Neuronal stem cell (in vitro differentiated cells): ENCODE measurements at regions not wholly inside any gene's neighbourhood (a gene's known extent, or its start where the extent isn't known, plus 50 kb on each side); places are given as distances from the start of the nearest gene placed in this dataset.
A peak's percentile ranks its signal among the peaks of the same experiment; 100 is the strongest.

ENCODE experiments used
- DNase-seq: peaks from one replicate; pipeline ENCODE4 v3.0.0-alpha.2; 2013; ENCODE audit warnings: low spot score
- H2AFZ ChIP-seq: one replicate; pipeline ENCODE4 v1.6.1; 2013; ENCODE audit warnings: mild to moderate bottlenecking, low read length, inconsistent platforms
- H2AK5ac ChIP-seq: 2 replicates; pipeline ENCODE4 v1.6.1; 2013; ENCODE audit warnings: low read depth, mild to moderate bottlenecking, inconsistent platforms, low read length, moderate library complexity, mixed read lengths
- H2BK120ac ChIP-seq: 2 replicates; pipeline ENCODE4 v1.6.1; 2013; ENCODE audit warnings: low read depth, mild to moderate bottlenecking, inconsistent platforms, low read length, moderate library complexity, mixed read lengths
- H2BK12ac ChIP-seq: one replicate; pipeline ENCODE4 v1.6.1; 2013; ENCODE audit warnings: low read length, inconsistent platforms
- H2BK15ac ChIP-seq: 2 replicates; pipeline ENCODE4 v1.6.1; 2013; ENCODE audit warnings: mild to moderate bottlenecking, low read length, inconsistent platforms, mixed read lengths
- H2BK5ac ChIP-seq: one replicate; pipeline ENCODE4 v1.6.1; 2013; ENCODE audit warnings: inconsistent platforms, mild to moderate bottlenecking, low read length, moderate library complexity
- H3K14ac ChIP-seq: one replicate; pipeline ENCODE4 v1.6.1; 2013; ENCODE audit warnings: low read length, inconsistent platforms
- H3K18ac ChIP-seq: 2 replicates; pipeline ENCODE4 v1.6.1; 2013; ENCODE audit warnings: low read length, inconsistent platforms
- H3K23ac ChIP-seq: 2 replicates; pipeline ENCODE4 v1.6.1; 2013; ENCODE audit warnings: low read depth, mild to moderate bottlenecking, mixed read lengths, low read length, inconsistent platforms; ENCODE audit not compliant: poor library complexity
- H3K27ac ChIP-seq: replicated peaks from 3 replicates; pipeline ENCODE4 v1.5.1; 2013; ENCODE audit warnings: low read length, inconsistent platforms
- H3K27me3 ChIP-seq, 3 experiments: 2 replicates each; pipeline ENCODE4 v1.6.1; 2013; ENCODE audit warnings: low read length in 3 of 3, mild to moderate bottlenecking in 2 of 3, inconsistent platforms in 1 of 3, low read depth in 1 of 3, mixed read lengths in 1 of 3, moderate library complexity in 1 of 3; ENCODE audit not compliant: control insufficient read depth in 3 of 3, insufficient read depth in 3 of 3
- H3K36me3 ChIP-seq, 2 donors: replicated peaks in 1 of 2; 2 replicates each; pipeline ENCODE4 v1.6.1; 2013; ENCODE audit warnings: low read length in 2 of 2; ENCODE audit not compliant: control insufficient read depth in 2 of 2, insufficient read depth in 2 of 2
- H3K4ac ChIP-seq: 2 replicates; pipeline ENCODE4 v1.6.1; 2013; ENCODE audit warnings: inconsistent platforms, mild to moderate bottlenecking, low read length, moderate library complexity
- H3K4me1 ChIP-seq, 2 donors: 1 replicate in 1 of 2; 2 replicates in 1 of 2; pipeline ENCODE4 v1.6.1; 2013; ENCODE audit warnings: low read length in 2 of 2, low read depth in 1 of 2; ENCODE audit not compliant: control insufficient read depth in 2 of 2, insufficient read depth in 1 of 2
- H3K4me2 ChIP-seq: one replicate; pipeline ENCODE4 v1.6.1; 2013; ENCODE audit warnings: mild to moderate bottlenecking, low read length, inconsistent platforms; ENCODE audit not compliant: insufficient read depth, poor library complexity, severe bottlenecking
- H3K4me3 ChIP-seq, 2 donors: 2 replicates each; pipeline ENCODE4 v1.5.1; 2013; ENCODE audit warnings: low read length in 2 of 2, mild to moderate bottlenecking in 2 of 2, inconsistent platforms in 1 of 2, moderate library complexity in 1 of 2
- H3K79me1 ChIP-seq: one replicate; pipeline ENCODE4 v1.6.1; 2013; ENCODE audit warnings: low read depth, mild to moderate bottlenecking, inconsistent platforms, low read length, moderate library complexity
- H3K9ac ChIP-seq: one replicate; pipeline ENCODE4 v1.6.1; 2013; ENCODE audit warnings: mild to moderate bottlenecking, low read depth, low read length, inconsistent platforms; ENCODE audit not compliant: poor library complexity
- H3K9me3 ChIP-seq, 2 donors: replicated peaks in 1 of 2; 2 replicates each; pipeline versions ENCODE3 to v1.6.1; 2013; ENCODE audit warnings: low read length in 2 of 2, mild to moderate bottlenecking in 2 of 2, inconsistent platforms in 1 of 2, low read depth in 1 of 2, mixed read lengths in 1 of 2, moderate library complexity in 1 of 2; ENCODE audit not compliant: control insufficient read depth in 2 of 2, insufficient read depth in 1 of 2
- H4K8ac ChIP-seq: one replicate; pipeline ENCODE4 v1.6.1; 2013; ENCODE audit warnings: low read depth, mild to moderate bottlenecking, inconsistent platforms, low read length, moderate library complexity
- H4K91ac ChIP-seq: one replicate; pipeline ENCODE4 v1.6.1; 2013; ENCODE audit warnings: low read length, low read depth, mild to moderate bottlenecking, inconsistent platforms; ENCODE audit not compliant: poor library complexity
- WGBS, 2 donors: extraction: QIAGEN DNeasy Blood & Tissue Kit; methylation state at CpG; one replicate each; pipeline ENCODE4 v1.1.7; 2013; ENCODE audit warnings: missing lambda C conversion rate in 2 of 2, mixed read lengths in 1 of 2; ENCODE audit not compliant: insufficient read length in 2 of 2, insufficient replicate concordance in 1 of 2; ENCODE audit errors: extremely low coverage in 2 of 2; 5-methylcytosine and 5-hydroxymethylcytosine counted together

DNA sequence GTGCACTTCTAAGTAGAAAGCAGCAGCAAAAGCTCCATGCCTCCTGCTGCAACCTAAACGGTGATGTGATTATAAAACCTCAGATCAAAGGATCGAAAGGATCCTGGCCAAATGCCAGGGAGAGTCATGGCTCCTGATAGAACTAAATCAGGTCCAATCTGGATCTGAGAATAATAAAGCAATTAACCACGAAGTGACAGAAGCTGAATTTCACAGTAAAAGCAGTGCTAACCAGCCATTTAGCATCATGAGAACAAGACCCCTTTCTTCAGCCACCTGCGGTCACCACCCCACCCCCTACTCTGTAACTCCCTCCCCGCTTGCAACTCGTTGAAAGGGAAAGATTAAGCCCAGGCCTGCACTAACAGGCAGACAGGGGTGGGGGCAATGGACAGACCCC is 748.7 kb downstream of the BCL11A start:
- Histone ChIP-seq H2BK120ac (no peak overlapping the region), H3K4me2 (no peak overlapping the region), H4K91ac (no peak overlapping the region), H3K18ac (no peak overlapping the region), H3K23ac (no peak overlapping the region), H3K14ac (no peak overlapping the region), H3K9me3 (no peaks in the 10 kb centered on the region), H2BK12ac (no peak overlapping the region), H3K9ac (no peak overlapping the region), H3K27me3 (no peaks in the 10 kb centered on the region), H2BK5ac (no peak overlapping the region), H3K4ac (no peak overlapping the region), H3K27ac (peak overlapping the region; percentile 47), H2AK5ac (no peak overlapping the region), H2BK15ac (no peak overlapping the region), H3K4me3 (no peak overlapping the region), H3K36me3 (no peaks in the 10 kb centered on the region), H2AFZ (no peak overlapping the region), H4K8ac (no peak overlapping the region), H3K4me1 (peaks cover 0 to 11% of the 10 kb centered on the region in 2 donors), H3K79me1 (no peaks in the 10 kb centered on the region)
- DNase-seq, result peak; percentile 18
- no CpG with 5 or more reads among the region's 6 CpGs for WGBS, 2 donors

DNA sequence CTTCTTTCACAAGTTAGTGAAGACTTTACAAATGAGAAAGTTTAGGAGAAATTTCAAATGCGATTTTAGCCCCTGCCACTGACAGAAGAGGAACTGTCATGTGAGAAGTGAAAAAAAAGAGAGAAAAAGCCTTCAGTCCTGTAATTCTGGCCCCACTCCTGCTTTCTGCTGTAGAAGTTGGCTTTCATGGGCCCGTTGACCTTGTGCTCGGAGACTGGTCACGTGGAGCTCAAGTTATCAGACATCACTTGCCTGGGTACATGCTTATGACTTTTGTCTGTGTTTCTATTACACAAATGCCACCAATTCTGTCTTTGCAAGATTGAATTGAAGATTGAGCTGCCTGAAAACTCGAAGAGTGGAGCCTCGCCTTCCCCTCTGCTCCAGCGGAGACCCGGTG is 749.9 kb downstream of the BCL11A start:
- H3K36me3 ChIP-seq, result no peaks in the 10 kb centered on the region
- H2AK5ac ChIP-seq, result no peak overlapping the region
- H3K4me2 ChIP-seq, result no peak overlapping the region
- H3K4me3 ChIP-seq, result no peak overlapping the region
- H2BK120ac ChIP-seq, result no peak overlapping the region
- H2BK5ac ChIP-seq, result no peak overlapping the region
- H4K91ac ChIP-seq, result no peak overlapping the region
- H3K27ac ChIP-seq, result no peak overlapping the region
- peaks cover 0 to 11% of the 10 kb centered on the region in 2 donors for H3K4me1 ChIP-seq
- H2BK12ac ChIP-seq, result no peak overlapping the region
- H2AFZ ChIP-seq, result no peak overlapping the region
- H3K79me1 ChIP-seq, result no peaks in the 10 kb centered on the region
- H2BK15ac ChIP-seq, result no peak overlapping the region
- H4K8ac ChIP-seq, result no peak overlapping the region
- no peak overlapping the region for H3K18ac ChIP-seq
- no peak for DNase-seq
- H3K14ac ChIP-seq, result no peak overlapping the region
- no peak overlapping the region for H3K23ac ChIP-seq
- H3K9me3 ChIP-seq, result no peaks in the 10 kb centered on the region
- no CpG with 5 or more reads among the region's 8 CpGs for WGBS, 2 donors
- H3K4ac ChIP-seq, result no peak overlapping the region
- no peak overlapping the region for H3K9ac ChIP-seq
- no peaks in the 10 kb centered on the region for H3K27me3 ChIP-seq

GRCh38 chr2:59798687-59799232 is 754.7 kb downstream of the BCL11A start:
- H2BK12ac ChIP-seq, result no peak overlapping the region
- H2BK120ac ChIP-seq, result no peak overlapping the region
- no peaks in the 10 kb centered on the region for H3K4me1 ChIP-seq
- no peak overlapping the region for H2BK5ac ChIP-seq
- no peak overlapping the region for H2AFZ ChIP-seq
- no peak overlapping the region for H3K27ac ChIP-seq
- no peak for DNase-seq
- no peak overlapping the region for H3K23ac ChIP-seq
- no CpG with 5 or more reads among the region's 9 CpGs for WGBS, 2 donors
- H2BK15ac ChIP-seq, result no peak overlapping the region
- H3K18ac ChIP-seq, result no peak overlapping the region
- H3K27me3 ChIP-seq, result no peaks in the 10 kb centered on the region
- H3K4me2 ChIP-seq, result no peak overlapping the region
- peaks cover 0 to 3% of the 10 kb centered on the region in 2 donors for H3K9me3 ChIP-seq
- no peak overlapping the region for H3K4me3 ChIP-seq
- H2AK5ac ChIP-seq, result no peak overlapping the region
- no peak overlapping the region for H4K8ac ChIP-seq
- H4K91ac ChIP-seq, result no peak overlapping the region
- H3K9ac ChIP-seq, result no peak overlapping the region
- no peaks in the 10 kb centered on the region for H3K79me1 ChIP-seq
- H3K36me3 ChIP-seq, result no peaks in the 10 kb centered on the region
- H3K14ac ChIP-seq, result no peak overlapping the region
- H3K4ac ChIP-seq, result no peak overlapping the region

GRCh38 chr2:59791004-59791618 is 762.3 kb downstream of the BCL11A start:
- H4K8ac ChIP-seq, result no peak overlapping the region
- H3K4ac ChIP-seq, result no peak overlapping the region
- H2BK5ac ChIP-seq, result no peak overlapping the region
- no peak overlapping the region for H3K23ac ChIP-seq
- no peak overlapping the region for H2BK12ac ChIP-seq
- no peak overlapping the region for H3K4me2 ChIP-seq
- H3K18ac ChIP-seq, result no peak overlapping the region
- H4K91ac ChIP-seq, result no peak overlapping the region
- peaks cover 0 to 6% of the 10 kb centered on the region in 2 donors for H3K4me1 ChIP-seq
- no peak overlapping the region for H3K9ac ChIP-seq
- H2BK120ac ChIP-seq, result no peak overlapping the region
- no peaks in the 10 kb centered on the region for H3K27me3 ChIP-seq
- H3K36me3 ChIP-seq, result no peaks in the 10 kb centered on the region
- H3K79me1 ChIP-seq, result no peaks in the 10 kb centered on the region
- peaks cover 0 to 3% of the 10 kb centered on the region in 2 donors for H3K9me3 ChIP-seq
- no CpG with 5 or more reads among the region's 12 CpGs for WGBS, 2 donors
- H2AK5ac ChIP-seq, result no peak overlapping the region
- H2AFZ ChIP-seq, result no peak overlapping the region
- no peak for DNase-seq
- H3K27ac ChIP-seq, result no peak overlapping the region
- H3K14ac ChIP-seq, result no peak overlapping the region
- H3K4me3 ChIP-seq, result no peak overlapping the region
- no peak overlapping the region for H2BK15ac ChIP-seq
